NT2/D1 (cell line): ENCODE measurements at regions not wholly inside any gene's neighbourhood (a gene's known extent, or its start where the extent isn't known, plus 50 kb on each side); places are given as distances from the start of the nearest gene placed in this dataset.

Experiments
- SUZ12 ChIP-seq: IDR thresholded peaks from 2 replicates; pipeline ENCODE4 v1.6.1; 2011; ENCODE audit not compliant: insufficient read length, insufficient read depth; ENCODE audit errors: extremely low read depth
- YY1 ChIP-seq: IDR thresholded peaks from 2 replicates; pipeline ENCODE4 v1.6.1; 2011; ENCODE audit not compliant: insufficient read length, insufficient read depth
- ZNF274 ChIP-seq: IDR thresholded peaks from 2 replicates; pipeline ENCODE4 v1.6.1; 2011; ENCODE audit warnings: mild to moderate bottlenecking, low read depth, low read length

- TF ChIP-seq ZNF274 (no peak), YY1 (no peak), SUZ12 (no peak)
Measured at GRCh38 chr9:97803167-97804058, 49.6 kb upstream of the FOXE1 start.
